GM18870 (cell line): ENCODE measurements at regions not wholly inside any gene's neighbourhood (a gene's known extent, or its start where the extent isn't known, plus 50 kb on each side); places are given as distances from the start of the nearest gene placed in this dataset.

ENCODE experiments used
- ATAC-seq: cut with Tn5 transposase; IDR thresholded peaks from one replicate; pipeline ENCODE4 v1.9.1; 2021; ENCODE audit warnings: moderate library complexity; ENCODE audit not compliant: unreplicated experiment

DNA sequence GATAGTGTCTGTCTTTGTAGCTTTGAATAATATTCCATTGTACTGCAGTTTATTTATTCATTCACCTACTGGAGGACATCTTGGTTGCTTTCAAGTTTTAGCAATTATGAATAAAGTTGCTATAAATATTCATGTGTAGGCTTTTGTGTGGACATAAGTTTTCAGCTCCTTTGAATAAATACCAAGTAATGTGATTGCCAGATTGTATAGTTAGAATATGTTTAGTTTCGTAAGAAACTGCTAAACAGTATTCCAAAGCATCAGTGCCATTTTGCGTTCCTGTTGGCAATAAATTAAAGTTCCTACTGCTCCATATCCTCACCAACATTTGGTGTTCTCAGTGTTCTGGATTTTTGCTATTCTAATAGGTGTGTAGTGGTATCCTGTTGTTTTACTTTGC, 311.7 kb upstream of the FMN2 start:
- no peak for ATAC-seq

DNA sequence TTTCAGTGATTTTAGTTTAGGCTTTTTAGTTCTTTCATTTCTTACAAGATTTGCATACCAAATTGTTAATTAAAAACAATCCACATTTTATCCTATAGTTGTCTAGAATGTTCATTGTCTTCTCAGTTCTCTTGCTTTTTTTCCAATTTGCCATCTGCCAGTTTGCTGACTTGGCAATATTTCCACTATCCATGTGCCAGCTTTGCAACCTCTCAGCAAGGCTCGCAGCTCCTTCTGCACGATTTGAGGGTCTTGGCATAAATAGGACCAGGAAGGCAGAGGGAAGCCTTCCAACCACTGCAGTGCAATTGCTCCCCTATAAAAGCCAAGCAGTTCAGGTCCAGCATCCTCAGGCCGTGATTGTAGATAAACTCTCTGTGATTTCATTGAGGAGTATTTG, 306.8 kb upstream of the FMN2 start:
- ATAC-seq, result no peak

DNA sequence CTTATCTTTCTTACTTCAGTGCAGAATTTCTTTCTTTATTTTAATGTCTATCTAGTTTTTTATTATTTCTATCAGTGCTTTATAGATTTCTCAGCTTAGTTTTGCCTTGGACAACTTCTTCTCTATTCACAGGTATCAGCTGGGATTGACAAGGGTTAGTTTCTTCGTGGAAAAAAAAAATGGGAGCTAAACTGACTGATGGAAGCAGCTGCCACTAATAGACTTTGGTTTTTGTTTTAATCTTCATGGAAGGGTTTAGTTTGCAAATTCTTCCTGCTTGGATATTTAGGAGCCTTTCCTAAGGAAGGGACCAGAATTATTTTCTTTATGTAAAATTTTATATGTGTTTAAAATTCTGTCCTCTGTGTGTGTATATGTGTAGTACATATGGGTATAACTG, 306.1 kb upstream of the FMN2 start:
- no peak for ATAC-seq

GRCh38 chr1:239786464-239786863, 305.2 kb upstream of the FMN2 start:
- ATAC-seq, result no peak

DNA sequence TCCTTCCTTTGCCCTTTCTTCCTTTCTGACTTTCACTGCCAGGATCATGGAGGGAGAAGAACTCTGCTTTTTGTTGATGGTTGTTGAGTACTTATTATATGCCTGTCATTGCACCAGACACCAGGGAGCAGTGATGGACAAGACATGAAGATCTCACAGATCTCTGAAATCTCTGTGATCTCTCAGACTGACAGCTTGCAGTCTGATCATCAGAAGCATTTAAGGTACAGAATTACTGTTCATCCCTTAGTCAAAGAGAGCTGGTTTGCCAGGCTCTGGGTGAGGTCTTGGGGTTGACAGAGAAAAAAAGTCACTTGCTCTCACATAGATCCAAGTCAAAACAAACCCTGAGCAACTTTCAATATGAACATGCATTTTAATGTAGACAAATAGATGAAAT, 299.5 kb upstream of the FMN2 start:
- no peak for ATAC-seq

DNA sequence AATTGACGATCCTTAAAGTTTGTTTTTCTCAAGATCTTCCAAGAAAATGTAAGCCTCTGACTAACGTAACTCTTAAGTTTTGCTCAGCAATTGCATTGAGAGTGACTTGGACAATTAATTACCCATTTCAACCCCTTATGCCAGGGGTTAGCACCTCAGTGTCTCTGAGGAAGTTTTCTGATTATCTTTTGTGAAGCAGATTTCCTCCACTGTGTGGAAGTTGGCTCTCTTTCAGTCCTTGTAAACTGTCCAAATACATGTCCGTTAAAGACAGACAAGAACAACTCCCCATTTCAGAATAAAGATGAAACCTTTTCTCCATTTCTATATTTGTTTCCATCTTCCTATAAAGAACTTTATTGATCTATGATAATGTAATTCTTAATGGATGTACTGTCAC, 296.4 kb upstream of the FMN2 start:
- ATAC-seq, result no peak

- ATAC-seq, result no peak
Observed at GRCh38 chr1:239799617-239800016, 292.1 kb upstream of the FMN2 start.

DNA sequence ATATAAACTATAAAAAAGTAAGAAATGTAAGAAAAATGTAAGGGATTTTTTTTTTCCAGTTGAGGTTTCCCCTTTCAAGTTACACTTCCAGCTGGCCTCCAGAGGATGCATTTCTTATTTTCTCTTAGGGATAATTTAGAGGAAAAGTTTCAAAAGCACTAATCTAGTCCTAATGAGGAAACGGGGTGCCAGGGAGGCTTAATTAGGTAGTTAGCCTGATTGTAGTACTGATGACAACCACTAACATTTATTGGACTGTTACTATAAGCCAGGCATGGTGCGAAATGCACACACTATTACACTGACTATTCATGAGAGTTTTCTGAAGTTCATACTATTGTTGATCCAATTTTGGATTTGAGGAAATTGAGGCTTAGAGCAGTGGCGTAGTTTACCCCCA, 290.8 kb upstream of the FMN2 start:
- ATAC-seq, result no peak

DNA sequence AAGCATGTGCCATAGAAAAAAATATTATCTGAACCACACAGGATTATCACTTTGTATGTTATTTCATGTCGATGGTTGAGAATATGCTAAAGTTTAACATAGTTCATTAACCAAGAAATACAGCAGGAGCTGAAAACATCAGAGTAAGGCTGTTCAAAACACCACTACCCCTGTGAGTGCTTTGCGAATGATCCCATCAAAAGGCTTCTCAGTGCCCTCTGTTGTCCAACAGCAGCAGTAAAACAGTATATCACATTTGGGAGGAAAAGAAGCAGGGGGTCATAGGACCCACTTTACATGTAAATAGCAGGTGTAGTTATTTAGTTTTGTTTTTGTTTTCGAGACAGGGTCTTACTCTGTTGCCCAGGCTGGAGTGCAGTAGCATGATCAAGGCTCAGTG, 289.4 kb upstream of the FMN2 start:
- no peak for ATAC-seq

- no peak for ATAC-seq
Observed at GRCh38 chr1:239803781-239804180, 287.9 kb upstream of the FMN2 start.

DNA sequence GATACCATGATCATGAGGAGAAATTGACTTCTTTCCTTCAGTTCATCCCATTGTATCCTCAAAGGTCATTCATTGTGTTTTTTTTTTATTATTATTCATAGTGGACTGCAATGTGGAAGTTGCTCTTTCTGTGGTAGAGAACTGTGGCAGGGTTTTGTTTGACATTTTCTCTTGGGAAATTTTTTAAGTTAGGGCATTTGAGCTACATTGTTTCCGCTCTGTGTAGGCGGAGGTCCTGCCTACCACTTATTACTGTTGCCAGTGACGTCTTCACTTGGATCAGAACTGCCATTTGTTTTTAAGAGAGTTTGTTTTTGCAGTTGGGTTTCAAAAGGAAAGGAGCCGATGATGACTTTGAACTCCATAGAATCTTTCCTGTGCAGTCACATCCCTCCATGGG, 287.4 kb upstream of the FMN2 start:
- no peak for ATAC-seq

- ATAC-seq, result no peak
Observed at GRCh38 chr1:239805042-239805441, 286.6 kb upstream of the FMN2 start.

GRCh38 chr1:239805851-239806772, 285.6 kb upstream of the FMN2 start:
- ATAC-seq, result no peak

- no peak for ATAC-seq
Observed at GRCh38 chr1:239806897-239807296, 284.8 kb upstream of the FMN2 start.

DNA sequence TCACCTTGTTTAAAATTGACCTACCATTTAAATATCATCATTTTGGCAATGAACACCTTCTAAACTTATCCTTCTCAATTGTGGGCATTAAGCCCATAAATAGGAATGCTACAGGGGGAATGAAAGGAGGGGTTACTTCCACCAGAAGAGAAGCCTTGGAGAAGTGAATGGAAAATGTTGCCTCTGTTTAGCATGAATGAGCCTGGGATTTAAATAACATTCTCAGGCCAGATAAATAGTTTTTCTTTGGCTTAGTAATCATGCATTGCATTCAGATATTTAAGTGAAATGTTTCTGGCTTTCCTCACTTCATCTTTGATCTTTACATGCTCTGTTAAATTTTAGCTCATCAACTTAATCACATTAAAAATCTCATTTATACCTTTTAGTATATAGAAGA, 284.3 kb upstream of the FMN2 start:
- ATAC-seq, result no peak

GRCh38 chr1:239810061-239810481, 281.6 kb upstream of the FMN2 start:
- no peak for ATAC-seq

GRCh38 chr1:239811211-239811885, 280.3 kb upstream of the FMN2 start:
- ATAC-seq, result no peak

DNA sequence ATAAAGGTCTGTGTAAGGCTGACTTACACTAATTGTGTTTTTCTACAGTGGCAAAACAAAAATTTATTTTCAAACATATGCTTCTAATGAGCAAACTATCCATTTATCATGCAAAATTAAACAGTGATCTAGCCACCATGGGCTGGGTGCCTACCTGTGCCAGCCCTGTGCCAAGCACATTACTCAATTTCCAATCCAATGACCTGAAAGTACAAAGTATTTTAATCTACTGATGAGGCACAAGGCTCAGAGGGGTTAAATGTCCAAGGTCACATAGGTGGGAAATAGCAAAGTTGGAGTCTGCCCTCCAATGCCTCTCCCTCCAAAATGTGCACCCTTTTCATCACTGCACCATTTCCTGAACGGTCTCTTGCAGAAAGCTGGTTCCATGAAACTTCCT, 279.1 kb upstream of the FMN2 start:
- ATAC-seq, result no peak

GRCh38 chr1:239814306-239814881, 277.3 kb upstream of the FMN2 start:
- ATAC-seq, result no peak

DNA sequence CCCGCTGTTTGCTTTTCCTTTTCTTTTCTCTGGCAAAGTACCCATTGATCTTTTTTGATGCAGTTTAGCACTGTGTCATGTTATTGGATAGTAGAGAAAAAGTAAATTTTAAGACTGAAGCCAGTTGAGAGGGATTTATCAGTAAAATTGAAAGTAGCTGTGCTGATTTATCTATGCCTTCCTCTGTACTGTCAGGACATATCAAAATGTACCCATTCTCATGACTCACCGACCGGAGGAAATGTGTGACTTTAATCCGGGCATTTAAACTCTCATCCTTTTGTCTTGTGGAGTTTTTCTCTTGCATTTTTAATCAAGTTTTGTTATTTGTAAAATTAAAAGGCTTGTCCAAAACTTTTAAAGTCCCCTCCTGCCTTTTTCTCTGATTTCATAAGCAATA, 276.6 kb upstream of the FMN2 start:
- no peak for ATAC-seq

DNA sequence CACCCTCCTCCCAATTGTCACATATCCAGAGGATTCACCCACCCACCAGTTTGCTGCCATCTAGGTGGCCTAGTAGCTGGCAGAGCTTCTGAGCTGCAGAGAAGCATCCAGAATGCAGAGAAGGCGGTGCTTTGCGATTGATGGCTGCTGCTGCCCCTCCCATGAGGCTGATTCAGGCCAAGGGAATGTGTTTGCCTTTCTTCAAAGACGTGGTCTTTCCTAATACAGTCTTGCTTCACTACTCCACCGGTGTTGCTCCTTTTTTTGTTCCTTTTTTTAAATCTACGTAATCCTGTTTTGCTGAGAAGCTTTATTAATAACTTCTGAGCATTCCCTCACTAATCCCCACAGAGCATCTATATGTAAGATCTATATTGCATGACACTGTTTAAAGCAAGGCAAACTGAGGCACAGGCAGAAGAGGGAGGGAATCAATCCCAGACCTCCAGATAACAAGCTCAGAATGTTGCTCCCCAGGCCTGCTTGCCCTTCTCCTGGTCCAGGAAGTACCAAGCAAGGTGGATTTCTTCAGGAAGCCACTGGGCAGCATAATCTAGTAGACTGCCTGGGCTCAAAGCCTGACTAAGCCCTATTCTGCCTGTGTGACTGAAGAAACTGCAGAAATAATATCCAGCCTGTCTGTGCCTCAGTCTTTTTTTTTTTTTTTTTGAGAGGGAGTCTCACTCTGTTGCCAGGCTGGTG, 275.5 kb upstream of the FMN2 start:
- ATAC-seq, result no peak
